Mammary epithelial cell (primary cell): ENCODE measurements at regions not wholly inside any gene's neighbourhood (a gene's known extent, or its start where the extent isn't known, plus 50 kb on each side); places are given as distances from the start of the nearest gene placed in this dataset.

Experiments used
- CTCF ChIP-seq, 2 donors: IDR thresholded peaks in 1 of 2; conservative IDR thresholded peaks in 1 of 2; 2 replicates each; pipeline ENCODE4 v1.5.1; 2011 to 2012; ENCODE audit warnings: inconsistent platforms in 2 of 2, low read length in 2 of 2, mild to moderate bottlenecking in 2 of 2, control low read depth in 1 of 2, low read depth in 1 of 2; ENCODE audit not compliant: insufficient read depth in 1 of 2; ENCODE audit errors: extremely low read depth in 1 of 2
- EZH2 ChIP-seq: IDR thresholded peaks from 2 replicates; pipeline ENCODE4 v1.6.1; 2012; ENCODE audit warnings: low read length, inconsistent platforms, borderline replicate concordance

GRCh38 chr3:13261104-13261830 lies 158.9 kb downstream of the NUP210 start:
- TF ChIP-seq CTCF (conservative IDR thresholded peaks at IDR 0.05 in 1 of 2, IDR thresholded peaks at IDR 0.05 in 1 of 2; ENCODE audit: extremely low read depth in 1 of 2, insufficient read depth in 1 of 2, low read depth in 1 of 2, low read length in 2 of 2) (no peak), EZH2 (no peak)
